ENCODE measurements at regions not wholly inside any gene's neighbourhood (a gene's known extent, or its start where the extent isn't known, plus 50 kb on each side); places are given as distances from the start of the nearest gene placed in this dataset.
"Not testable (repeated sequence)": the region's sequence is repeated elsewhere in the genome, so short reads cannot be mapped to it uniquely, and the experiment has no call there.

- ATAC-seq (no peak), DNase-seq (no peak)
- intact Hi-C loops (cut with DNase I, micrococcal nuclease) = no loop called here
These were observed 658.6 kb upstream of the ADGRB3 start for GRCh38 chr6:67976486-67976885.

GRCh38 chr6:67974931-67975330, 660.2 kb upstream of the ADGRB3 start:
- intact Hi-C loops (cut with DNase I, micrococcal nuclease) = no loop called here
- DNase-seq = no peak
- no peak for ATAC-seq

DNA sequence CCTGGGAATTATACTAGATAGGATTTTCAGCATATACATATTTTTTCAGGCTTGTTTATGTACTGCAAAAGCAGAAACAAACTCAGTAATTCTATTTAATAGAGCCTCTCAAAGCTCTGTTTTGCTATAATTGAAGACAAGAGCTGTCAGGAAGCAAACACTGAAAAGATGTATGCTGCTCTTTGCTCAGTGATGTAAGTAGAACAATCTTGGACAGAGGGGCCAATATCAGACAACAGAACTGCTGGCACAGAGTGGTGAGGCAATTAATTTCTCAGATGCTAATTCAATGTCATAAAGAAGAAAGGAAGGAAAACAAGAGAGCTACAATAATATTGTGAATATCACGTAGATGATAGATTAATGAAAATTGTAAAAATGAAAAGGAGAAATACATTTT, 663.3 kb upstream of the ADGRB3 start:
- intact Hi-C loops (cut with DNase I, micrococcal nuclease) = no loop called here
- no peak for DNase-seq
- no peak for ATAC-seq

DNA sequence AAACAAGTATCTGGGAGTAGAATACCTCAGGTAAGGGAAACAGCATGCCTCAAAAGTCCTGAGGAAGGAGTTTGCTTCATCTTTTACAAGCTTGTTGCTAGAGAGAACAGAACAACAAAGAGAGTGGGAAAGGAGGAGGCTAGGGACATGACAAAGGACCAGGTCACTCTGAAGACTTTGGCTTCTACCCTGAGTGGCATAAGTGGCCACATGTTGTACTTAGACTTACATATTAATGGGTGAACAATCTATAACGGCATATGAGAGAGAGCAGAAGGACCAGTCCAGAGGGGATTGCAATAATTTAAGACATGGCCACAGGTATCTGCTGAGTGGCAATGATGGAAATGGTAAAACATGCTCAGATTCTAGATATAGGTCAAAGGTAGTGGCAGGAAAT, 668.3 kb upstream of the ADGRB3 start:
- ATAC-seq (no peak), DNase-seq (no peak)
- intact Hi-C loops (cut with DNase I, micrococcal nuclease) = no loop called here

DNA sequence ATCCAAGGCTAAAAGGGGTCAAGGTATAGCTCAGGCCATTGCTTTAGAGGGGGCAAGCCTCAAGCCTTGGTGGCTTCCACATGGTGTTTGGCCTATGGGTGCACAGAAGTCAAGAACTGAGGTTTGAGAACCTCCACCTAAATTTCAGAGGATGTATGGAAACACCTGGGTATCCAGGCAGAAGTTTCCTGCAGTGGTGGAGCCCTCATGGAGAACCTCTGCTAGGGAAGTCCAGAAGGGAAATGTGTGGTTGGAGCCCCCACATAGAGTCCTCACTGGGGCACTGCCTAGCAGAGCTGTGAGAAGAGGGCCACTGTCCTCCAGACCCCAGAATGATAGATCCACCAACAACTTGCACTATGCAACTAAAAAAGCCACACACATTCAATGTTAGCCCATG, 678.7 kb upstream of the ADGRB3 start:
- intact Hi-C loops (cut with DNase I, micrococcal nuclease) = no loop called here
- no peak for ATAC-seq
- no peak for DNase-seq

DNA sequence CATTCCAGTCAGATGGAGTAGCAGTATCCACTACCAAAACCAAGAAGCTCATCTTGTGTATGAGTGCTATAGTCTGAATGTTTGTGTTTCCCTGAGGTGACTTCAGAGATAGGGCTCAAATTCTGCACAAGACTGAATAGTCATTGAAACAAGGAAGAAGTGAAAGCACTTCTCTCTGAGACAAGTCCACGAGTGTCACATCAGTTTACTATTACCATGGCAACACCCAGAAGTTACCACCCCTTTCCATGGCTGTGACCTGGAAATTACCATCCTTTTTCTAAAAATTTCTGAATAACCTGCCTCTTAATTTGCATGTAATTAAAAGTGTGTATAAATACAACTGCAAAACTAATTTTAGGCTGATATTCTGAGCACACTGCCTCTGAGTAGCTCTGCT, 682.1 kb upstream of the ADGRB3 start:
- ATAC-seq (no peak), DNase-seq (no peak)
- intact Hi-C loops (cut with DNase I, micrococcal nuclease) = no loop called here

GRCh38 chr6:67952121-67952520, 683.0 kb upstream of the ADGRB3 start:
- intact Hi-C loops (cut with DNase I, micrococcal nuclease) = no loop called here
- no peak for DNase-seq
- no peak for ATAC-seq

- DNase-seq; ATAC-seq; intact Hi-C loops (cut with DNase I, micrococcal nuclease): not testable (repeated sequence)
These were observed 687.3 kb upstream of the ADGRB3 start for GRCh38 chr6:67947762-67948161.

GRCh38 chr6:67935976-67936477, 699.1 kb upstream of the ADGRB3 start:
- ATAC-seq = no peak
- intact Hi-C loops (cut with DNase I, micrococcal nuclease) = no loop called here
- DNase-seq = no peak

DNA sequence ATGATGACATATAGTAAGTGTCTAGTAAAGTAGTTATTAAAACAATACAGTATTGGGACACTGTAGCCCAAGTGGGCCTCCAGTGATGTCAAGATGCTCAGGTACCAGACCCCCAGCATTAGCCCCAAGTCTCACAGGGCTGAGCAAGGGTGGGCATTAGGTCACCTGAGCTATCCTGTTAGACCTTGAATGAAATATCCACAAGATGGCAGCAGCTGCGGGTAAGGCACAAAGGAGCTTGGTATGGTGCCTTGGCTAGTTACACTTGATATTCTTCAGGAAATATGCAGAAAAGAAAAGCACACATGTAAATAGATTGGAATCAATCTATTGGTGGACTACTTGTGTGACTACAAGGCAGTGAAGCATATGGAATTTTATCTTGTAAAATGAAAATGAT, 701.8 kb upstream of the ADGRB3 start:
- ATAC-seq (no peak), DNase-seq (no peak)
- intact Hi-C loops (cut with DNase I, micrococcal nuclease) = no loop called here

GRCh38 chr6:67922588-67922987, 712.5 kb upstream of the ADGRB3 start:
- ATAC-seq; intact Hi-C loops (cut with DNase I, micrococcal nuclease); DNase-seq: not testable (repeated sequence)

GRCh38 chr6:67920040-67920439, 715.0 kb upstream of the ADGRB3 start:
- DNase-seq; intact Hi-C loops (cut with DNase I, micrococcal nuclease); ATAC-seq: not testable (repeated sequence)

DNA sequence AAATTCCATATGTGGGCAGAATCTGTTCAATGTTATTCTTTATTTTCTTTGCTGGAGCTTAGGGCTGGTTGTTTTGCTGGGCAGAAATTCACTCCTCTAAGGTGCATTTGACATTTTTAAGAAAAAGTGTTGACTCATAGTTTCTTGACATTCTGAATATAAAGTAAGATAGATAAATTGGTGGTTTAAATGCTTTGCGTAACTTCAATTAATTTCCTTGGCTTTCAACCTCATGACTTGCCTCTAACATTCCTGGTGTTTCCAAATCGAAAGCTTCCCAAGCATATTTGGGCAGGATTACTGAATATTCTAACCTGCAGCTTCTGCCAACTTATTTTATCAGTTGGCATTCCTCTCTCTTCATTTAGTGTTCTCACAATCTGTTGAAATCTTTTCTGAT, 718.7 kb upstream of the ADGRB3 start:
- DNase-seq = no peak
- no peak for ATAC-seq
- intact Hi-C loops (cut with DNase I, micrococcal nuclease) = no loop called here

DNA sequence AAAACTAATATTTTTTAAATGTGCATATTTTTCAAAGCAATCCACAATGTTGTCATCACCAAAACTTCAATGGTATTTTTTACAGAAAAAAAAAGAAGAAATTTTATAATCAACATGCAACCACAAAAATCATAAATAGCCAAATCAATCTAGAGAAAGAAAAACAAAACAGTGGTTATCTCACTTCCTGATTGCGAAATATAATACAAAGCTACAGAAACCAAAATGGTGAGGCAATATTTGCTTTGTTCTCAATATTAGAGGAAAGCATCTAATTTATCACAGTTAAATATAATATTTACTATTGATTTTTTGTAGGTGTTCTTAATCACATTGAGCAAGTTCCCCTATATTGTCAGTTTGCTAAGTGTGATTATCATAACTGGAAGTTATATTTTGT, 720.7 kb upstream of the ADGRB3 start:
- intact Hi-C loops (cut with DNase I, micrococcal nuclease) = no loop called here
- ATAC-seq (no peak), DNase-seq (no peak)

- DNase-seq = no peak
- ATAC-seq = no peak
- intact Hi-C loops (cut with DNase I, micrococcal nuclease) = no loop called here
These were observed 725.7 kb upstream of the ADGRB3 start for GRCh38 chr6:67909354-67909753.

DNA sequence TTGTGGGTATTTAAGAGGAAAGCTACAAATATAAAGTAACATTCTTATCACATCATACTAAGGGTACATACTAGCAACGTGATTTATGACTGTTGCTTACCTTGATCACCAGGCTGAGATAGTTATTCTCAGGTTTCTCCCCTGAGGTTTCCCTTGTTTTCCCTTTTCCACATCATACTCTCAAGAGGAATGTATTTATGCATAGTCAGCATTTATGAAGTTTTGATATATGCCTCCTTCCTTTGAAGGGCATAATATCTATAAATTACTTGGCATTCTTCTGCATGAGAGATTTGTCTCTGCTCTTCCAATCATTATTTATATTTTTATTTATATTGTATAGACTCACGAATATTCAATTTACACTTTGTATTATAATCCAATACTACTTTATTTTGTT, 726.7 kb upstream of the ADGRB3 start:
- ATAC-seq = no peak
- intact Hi-C loops (cut with DNase I, micrococcal nuclease) = no loop called here

GRCh38 chr6:67904735-67905134, 730.3 kb upstream of the ADGRB3 start:
- intact Hi-C loops (cut with DNase I, micrococcal nuclease); DNase-seq; ATAC-seq: not testable (repeated sequence)

More for the DNA sequence above, 726.7 kb upstream of the ADGRB3 start:
- no peak for DNase-seq

DNA sequence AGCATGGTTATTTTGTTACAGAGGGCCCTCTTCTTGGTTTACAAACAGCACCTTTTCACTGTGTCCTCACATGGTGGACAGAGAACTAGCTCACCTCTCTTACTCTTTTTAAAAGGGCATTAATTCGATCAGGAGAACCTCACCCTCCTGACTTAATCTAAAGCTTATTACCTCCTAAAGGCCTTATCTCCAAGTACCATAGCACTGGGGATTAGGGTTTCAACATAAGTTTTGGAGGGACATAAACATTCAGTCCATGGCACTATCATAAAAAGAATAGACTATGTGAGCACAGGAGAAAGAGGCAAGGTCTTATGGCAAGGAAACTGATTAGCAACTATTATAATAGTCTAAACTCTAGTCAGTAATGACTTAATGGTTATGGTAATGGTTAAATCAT, 736.2 kb upstream of the ADGRB3 start:
- intact Hi-C loops (cut with DNase I, micrococcal nuclease) = no loop called here
- DNase-seq (no peak), ATAC-seq (no peak)

GRCh38 chr6:67897998-67898607, 737.0 kb upstream of the ADGRB3 start:
- intact Hi-C loops (cut with DNase I, micrococcal nuclease) = no loop called here
- DNase-seq (no peak), ATAC-seq (no peak)

DNA sequence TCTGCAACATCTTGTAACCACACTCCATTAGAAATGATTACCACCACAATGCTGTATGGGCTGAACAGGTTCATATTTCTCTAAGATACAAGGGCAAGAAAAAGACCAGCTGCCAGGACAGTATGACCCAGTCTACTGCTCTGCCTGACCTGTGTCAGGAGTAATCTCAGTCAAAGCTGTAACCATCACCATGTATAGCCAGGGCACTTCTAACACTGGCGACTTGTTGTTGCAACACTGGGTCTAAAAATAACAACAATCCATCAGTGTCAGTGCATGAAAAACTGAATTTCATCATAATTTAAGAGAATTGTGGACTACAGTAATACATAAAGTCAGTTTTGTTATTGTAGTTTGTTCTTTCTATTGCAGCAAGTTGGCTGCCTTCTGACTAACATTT, 738.6 kb upstream of the ADGRB3 start:
- DNase-seq = no peak
- intact Hi-C loops (cut with DNase I, micrococcal nuclease) = no loop called here
- ATAC-seq = no peak

GRCh38 chr6:67889682-67889995, 745.4 kb upstream of the ADGRB3 start:
- no peak for ATAC-seq
- intact Hi-C loops (cut with DNase I, micrococcal nuclease) = no loop called here
- no peak for DNase-seq

All from left colon (tissue), 2 donors.